IMR-90 (cell line): ENCODE measurements at regions not wholly inside any gene's neighbourhood (a gene's known extent, or its start where the extent isn't known, plus 50 kb on each side); places are given as distances from the start of the nearest gene placed in this dataset.

Source experiments
- ATAC-seq: fragments of 200-7000 bp; cut with Tn5 transposase; 2 replicates; pipeline ENCODE4 v1.9.1; 2020; ENCODE audit warnings: low read depth, mild to moderate bottlenecking, moderate library complexity
- BruUV-seq: library from RNA; stranded (reverse); fragments of 400-500 nt; replicated peaks from 2 replicates; lab custom pipeline; 2021; lab: Mats Ljungman, UMichigan
- CTCF ChIA-PET: fragments of 300-600 bp; formaldehyde crosslinking; extraction: SDS; loops from one replicate; lab custom pipeline; 2021; ENCODE audit warnings: antibody characterized with exemption; lab: Yijun Ruan, JAX
- POLR2A ChIA-PET: fragments of 300-600 bp; sonication (Branson Sonifier 250); formaldehyde crosslinking; loops from one replicate; lab custom pipeline; 2022; ENCODE audit warnings: antibody characterized with exemption; ENCODE audit not compliant: unreplicated experiment; lab: Charles Lee
- DNase-seq: peaks from one replicate; pipeline ENCODE4 v3.0.0; 2013
- H2AFZ ChIP-seq: replicated peaks from 2 replicates; pipeline ENCODE3; 2013; ENCODE audit warnings: low read length, mild to moderate bottlenecking; ENCODE audit not compliant: poor library complexity
- H2AK5ac ChIP-seq: 2 replicates; pipeline ENCODE4 v1.6.1; 2013; ENCODE audit warnings: low read depth, low read length, inconsistent platforms
- H2AK9ac ChIP-seq: replicated peaks from 2 replicates; pipeline ENCODE3; 2013; ENCODE audit warnings: mild to moderate bottlenecking, low read depth, low read length, moderate library complexity; ENCODE audit not compliant: poor library complexity
- H2BK120ac ChIP-seq: 2 replicates; pipeline ENCODE4 v1.6.1; 2013; ENCODE audit warnings: low read depth, low read length, inconsistent platforms
- H2BK15ac ChIP-seq: 3 replicates; pipeline ENCODE4 v1.6.1; 2013; ENCODE audit warnings: low read depth, low read length, inconsistent platforms
- H2BK20ac ChIP-seq: 2 replicates; pipeline ENCODE4 v1.6.1; 2013; ENCODE audit warnings: low read depth, mild to moderate bottlenecking, inconsistent platforms, low read length, moderate library complexity
- H2BK5ac ChIP-seq: 2 replicates; pipeline ENCODE4 v1.6.1; 2013; ENCODE audit warnings: mild to moderate bottlenecking, low read depth, low read length, inconsistent platforms; ENCODE audit not compliant: poor library complexity, severe bottlenecking
- H3K14ac ChIP-seq: replicated peaks from 2 replicates; pipeline ENCODE4 v1.6.1; 2013; ENCODE audit warnings: low read depth, low read length, inconsistent platforms
- H3K18ac ChIP-seq: 2 replicates; pipeline ENCODE4 v1.6.1; 2013; ENCODE audit warnings: low read depth, low read length, control low read depth
- H3K23ac ChIP-seq: 2 replicates; pipeline ENCODE4 v1.6.1; 2013; ENCODE audit warnings: low read depth, low read length, inconsistent platforms
- H3K27ac ChIP-seq: 2 replicates; pipeline ENCODE4 v1.5.1; 2013; ENCODE audit warnings: mild to moderate bottlenecking, control low read depth, low read length; ENCODE audit not compliant: insufficient read depth
- H3K27me3 ChIP-seq: 2 replicates; pipeline ENCODE4 v1.6.1; 2013; ENCODE audit warnings: low read length; ENCODE audit not compliant: control insufficient read depth, insufficient read depth
- H3K36me3 ChIP-seq: 2 replicates; pipeline ENCODE4 v1.6.1; 2013; ENCODE audit warnings: low read length, mixed read lengths; ENCODE audit not compliant: control insufficient read depth, insufficient read depth
- H3K4ac ChIP-seq: 2 replicates; pipeline ENCODE4 v1.6.1; 2013; ENCODE audit warnings: low read depth, low read length, inconsistent platforms
- H3K4me1 ChIP-seq: 2 replicates; pipeline ENCODE4 v1.6.1; 2013; ENCODE audit warnings: low read length, mixed read lengths; ENCODE audit not compliant: control insufficient read depth, insufficient read depth
- H3K4me2 ChIP-seq: 2 replicates; pipeline ENCODE4 v1.6.1; 2013; ENCODE audit warnings: low read depth, mild to moderate bottlenecking, control low read depth, low read length, moderate library complexity
- H3K4me3 ChIP-seq: 2 replicates; pipeline ENCODE4 v1.5.1; 2013; ENCODE audit warnings: low read depth, mild to moderate bottlenecking, control low read depth, low read length, moderate library complexity; ENCODE audit not compliant: insufficient read depth
- H3K56ac ChIP-seq: 2 replicates; pipeline ENCODE4 v1.6.1; 2013; ENCODE audit warnings: low read length, inconsistent platforms; ENCODE audit not compliant: insufficient read depth; ENCODE audit errors: extremely low read depth
- H3K79me1 ChIP-seq, 2 experiments: 2 replicates each; pipeline ENCODE4 v1.6.1; 2013; ENCODE audit warnings: low read length in 2 of 2, inconsistent platforms in 1 of 2, low read depth in 1 of 2
- H3K9ac ChIP-seq: 2 replicates; pipeline ENCODE4 v1.6.1; 2013; ENCODE audit warnings: low read depth, low read length, control low read depth
- H3K9me1 ChIP-seq: 2 replicates; pipeline ENCODE4 v1.6.1; 2013; ENCODE audit warnings: low read length, inconsistent platforms; ENCODE audit not compliant: insufficient read depth
- H3K9me3 ChIP-seq: 2 replicates; pipeline ENCODE4 v1.6.1; 2013; ENCODE audit warnings: low read length; ENCODE audit not compliant: control insufficient read depth, insufficient read depth
- H4K20me1 ChIP-seq: 2 replicates; pipeline ENCODE4 v1.6.1; 2013; ENCODE audit warnings: low read length, inconsistent platforms; ENCODE audit not compliant: insufficient read depth
- H4K5ac ChIP-seq: 2 replicates; pipeline ENCODE4 v1.6.1; 2013; ENCODE audit warnings: mild to moderate bottlenecking, low read depth, low read length, control low read depth
- H4K8ac ChIP-seq, 2 experiments: 2 replicates each; pipeline ENCODE4 v1.6.1; 2013; ENCODE audit warnings: low read depth in 2 of 2, low read length in 2 of 2, control low read depth in 1 of 2, inconsistent platforms in 1 of 2
- H4K91ac ChIP-seq: 2 replicates; pipeline ENCODE4 v1.6.1; 2013; ENCODE audit warnings: low read depth, low read length, inconsistent platforms; ENCODE audit not compliant: insufficient read depth
- CEBPB ChIP-seq: IDR thresholded peaks from 2 replicates; pipeline ENCODE4 v1.6.1; 2012; ENCODE audit warnings: low read depth, low read length, improper control_type of control experiment
- RFX5 ChIP-seq: IDR thresholded peaks from 2 replicates; pipeline ENCODE4 v1.8.0; 2012; ENCODE audit warnings: low read depth, mild to moderate bottlenecking, low read length, moderate library complexity
- dilution Hi-C: fragments of 300-500 bp; cut with HindIII; formaldehyde crosslinking; loops from one replicate; pipeline ENCODE4 v1.14.3; 2018; ENCODE audit warnings: low sequenced_read_pairs; ENCODE audit not compliant: unreplicated experiment
- in situ Hi-C: fragments of 300-500 bp; cut with MboI; formaldehyde crosslinking; loops from 3 replicates; pipeline ENCODE4 v1.14.3; 2019; ENCODE audit warnings: low sequenced_read_pairs, inconsistent platforms, mixed read lengths
- intact Hi-C: fragments of 100-400 bp; cut with micrococcal nuclease; formaldehyde crosslinking; loops from 2 replicates; pipeline ENCODE4 v1.10.0; 2022

GRCh38 chr11:26867286-26867685, 126.6 kb upstream of the FIBIN start:
- H3K9me1 ChIP-seq: no peaks in the 10 kb centered on the region
- H3K4me2 ChIP-seq: no peak overlapping the region
- peak; percentile 0; the same call in 1 of the 2 replicates for TF ChIP-seq CEBPB
- TF ChIP-seq RFX5: no peak
- H4K8ac ChIP-seq: no peak overlapping the region
- DNase-seq (no peak), ATAC-seq (no peak)
- CTCF ChIA-PET: no interaction called here
- dilution Hi-C loops (no loop called here), in situ Hi-C loops (no loop called here), intact Hi-C loops (no loop called here)
- no peaks in the 10 kb centered on the region for H3K27me3 ChIP-seq
- H2BK20ac ChIP-seq: no peak overlapping the region
- peaks cover 2% of the 10 kb centered on the region for H3K9me3 ChIP-seq
- no peak overlapping the region for H3K9ac ChIP-seq
- no peak overlapping the region for H4K91ac ChIP-seq
- H2AFZ ChIP-seq: no peak overlapping the region
- no peaks in the 10 kb centered on the region for H4K20me1 ChIP-seq
- H3K4ac ChIP-seq: no peak overlapping the region
- no peak overlapping the region for H2BK15ac ChIP-seq
- POLR2A ChIA-PET: no interaction called here
- no peak overlapping the region for H3K56ac ChIP-seq
- H2AK9ac ChIP-seq: no peak overlapping the region
- H3K36me3 ChIP-seq: no peaks in the 10 kb centered on the region
- no peak overlapping the region for H4K5ac ChIP-seq
- H3K79me1 ChIP-seq: no peaks in the 10 kb centered on the region
- no peak overlapping the region for H3K4me3 ChIP-seq
- no peak overlapping the region for H3K23ac ChIP-seq
- H3K4me1 ChIP-seq: no peaks in the 10 kb centered on the region
- H3K27ac ChIP-seq: no peak overlapping the region
- no peak overlapping the region for H3K18ac ChIP-seq
- H2BK120ac ChIP-seq: no peak overlapping the region
- no peak overlapping the region for H3K14ac ChIP-seq
- H2BK5ac ChIP-seq: no peak overlapping the region
- BruUV-seq: no TSS peak
- no peak overlapping the region for H2AK5ac ChIP-seq
